ENCODE measurements at regions not wholly inside any gene's neighbourhood (a gene's known extent, or its start where the extent isn't known, plus 50 kb on each side); places are given as distances from the start of the nearest gene placed in this dataset.

- no peak for DNase-seq (ENCODE audit: insufficient read length, low spot score)
- FAIRE-seq, result no peak
- TF ChIP-seq CTCF (IDR thresholded peaks at IDR 0.05; ENCODE audit: insufficient read depth, missing control alignments), result no peak
Measured at GRCh38 chr9:31389075-31389474, 995.4 kb upstream of the ACO1 start.

DNA sequence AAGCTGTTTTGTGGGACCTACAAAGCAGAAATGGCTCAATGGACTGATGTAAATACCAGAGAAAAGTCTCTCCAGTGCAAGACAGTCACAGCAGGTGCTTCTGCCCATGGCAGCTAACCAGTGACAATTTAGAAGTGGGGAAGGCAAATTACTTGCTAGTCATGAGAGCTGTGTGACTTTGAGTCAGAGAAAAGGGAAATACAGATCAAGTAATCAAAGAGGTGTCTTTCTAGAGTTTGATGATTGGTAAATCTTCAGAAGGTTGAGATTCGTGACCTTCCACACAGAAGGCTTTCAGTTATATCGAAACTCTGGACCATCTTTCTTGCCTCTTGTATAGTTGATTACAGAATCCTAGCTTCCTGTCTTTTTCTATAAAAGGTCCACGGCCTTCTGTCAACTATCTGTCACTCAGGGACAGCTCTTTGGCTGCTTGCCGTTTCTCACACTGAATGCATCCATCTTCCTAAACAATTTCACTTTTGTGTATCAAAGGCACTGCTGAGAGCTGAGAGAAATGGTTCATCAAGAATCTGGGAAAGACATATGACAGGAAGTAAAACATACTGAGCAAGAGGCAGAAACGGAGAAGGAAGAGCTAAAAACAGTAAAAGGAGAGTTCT is 993.9 kb upstream of the ACO1 start:
- DNase-seq (ENCODE audit: insufficient read length, low spot score) (no peak), FAIRE-seq (no peak)
- TF ChIP-seq CTCF (IDR thresholded peaks at IDR 0.05; ENCODE audit: insufficient read depth, missing control alignments), result no peak

DNA sequence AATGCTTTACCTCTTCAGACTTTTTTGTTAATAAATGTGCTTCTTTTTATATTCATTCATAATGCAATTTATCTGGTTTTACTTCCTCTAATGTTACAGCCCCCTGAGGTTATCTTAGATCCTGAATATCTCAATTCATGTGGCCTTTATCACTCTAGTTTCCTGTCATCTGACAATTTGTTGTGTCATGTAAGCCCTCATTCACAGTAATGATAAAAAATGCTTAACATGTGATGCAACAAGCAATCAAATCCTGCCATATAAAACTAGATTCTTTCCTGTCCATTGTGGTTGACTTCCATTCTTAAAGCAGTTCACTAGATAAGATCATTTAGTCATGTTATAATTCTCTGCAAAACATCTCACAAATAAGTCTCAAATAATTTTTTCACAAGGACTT is 991.2 kb upstream of the ACO1 start:
- no peak for DNase-seq (ENCODE audit: insufficient read length, low spot score)
- TF ChIP-seq CTCF (IDR thresholded peaks at IDR 0.05; ENCODE audit: insufficient read depth, missing control alignments), result no peak
- peak; percentile 29 for FAIRE-seq

- FAIRE-seq (no peak), DNase-seq (ENCODE audit: insufficient read length, low spot score) (no peak)
- TF ChIP-seq CTCF (IDR thresholded peaks at IDR 0.05; ENCODE audit: insufficient read depth, missing control alignments), result no peak
Measured at GRCh38 chr9:31394015-31394473, 990.4 kb upstream of the ACO1 start.

GRCh38 chr9:31412081-31412480 is 972.4 kb upstream of the ACO1 start:
- no peak for DNase-seq (ENCODE audit: insufficient read length, low spot score)
- no peak for TF ChIP-seq CTCF (IDR thresholded peaks at IDR 0.05; ENCODE audit: insufficient read depth, missing control alignments)
- FAIRE-seq, result no peak

DNA sequence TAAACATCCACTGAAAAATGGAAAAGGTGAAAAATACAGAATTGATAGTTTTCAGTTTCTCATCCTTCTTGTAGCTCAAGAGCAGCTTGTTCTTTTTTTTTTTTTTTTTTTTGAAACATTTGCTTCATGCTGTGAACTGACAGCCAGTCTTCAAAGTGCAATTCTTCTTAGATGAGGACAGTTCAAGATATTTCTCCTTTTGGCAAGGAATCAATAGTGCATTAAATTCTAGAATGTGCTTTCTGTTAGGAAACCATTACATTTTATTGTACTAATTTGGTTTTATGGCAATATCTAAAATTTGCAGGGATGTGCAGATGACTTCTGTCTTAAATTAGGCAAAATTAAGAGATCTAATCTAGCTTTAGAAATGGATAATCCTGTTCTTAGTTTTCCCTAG is 969.3 kb upstream of the ACO1 start:
- DNase-seq (ENCODE audit: insufficient read length, low spot score), result no peak

More for the DNA sequence above, 969.3 kb upstream of the ACO1 start:
- TF ChIP-seq CTCF (IDR thresholded peaks at IDR 0.05; ENCODE audit: insufficient read depth, missing control alignments), result no peak
- no peak for FAIRE-seq

Measured in D721Med (cell line).